ENCODE measurements at regions not wholly inside any gene's neighbourhood (a gene's known extent, or its start where the extent isn't known, plus 50 kb on each side); places are given as distances from the start of the nearest gene placed in this dataset.

DNA sequence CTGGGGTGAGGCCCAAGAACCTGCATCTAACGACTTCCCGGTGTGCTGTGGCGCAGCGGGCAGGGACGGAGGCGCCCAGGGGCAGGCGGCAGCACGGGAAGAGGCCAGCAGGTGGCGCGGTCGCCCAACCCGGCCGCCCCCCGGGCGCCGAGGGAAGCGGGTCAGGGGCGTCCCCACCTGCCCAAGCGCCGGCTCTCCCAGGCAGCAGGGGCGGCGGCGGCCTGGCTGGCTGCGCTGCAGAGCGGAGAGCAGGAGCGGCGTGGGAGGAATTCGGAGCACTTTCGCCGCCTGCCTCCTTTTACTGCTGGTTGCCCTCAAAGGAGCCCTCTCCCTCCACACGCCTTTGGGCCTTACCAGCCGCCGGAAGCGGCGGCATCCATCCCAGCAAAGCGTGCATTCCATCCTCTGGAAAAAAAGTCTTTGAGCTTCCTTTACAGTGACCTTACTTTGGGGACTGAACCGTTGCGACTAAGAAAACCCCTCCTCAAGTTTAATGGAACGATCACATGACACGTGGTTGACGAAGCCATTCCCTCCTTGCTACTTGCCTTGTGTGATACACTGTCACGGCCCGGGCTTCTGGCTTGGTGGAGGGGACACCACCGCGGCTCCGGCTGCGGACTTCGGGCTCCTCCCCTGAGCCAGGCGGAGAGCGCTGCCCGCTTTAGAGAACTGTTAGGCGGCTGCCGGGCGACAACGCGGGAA lies 106.8 kb upstream of the CLMP start:
- intact Hi-C loops (cut with DNase I), result loop anchor here (1.0 to 5.0 kb wide), 2 partner anchors 105 to 174 kb away; no protein-coding TSS in a partner anchor
- Histone ChIP-seq H3K27ac (replicated peaks in 1 of 4) (no peak overlapping the region), H3K4me3 (peak overlapping the region; percentile 50 to 62 (median 53)), H3K9me3 (no peaks in the 10 kb centered on the region), H3K36me3 (no peaks in the 10 kb centered on the region), H3K4me1 (peaks cover 8 to 16% (median 13%) of the 10 kb centered on the region in 4 donors), H3K27me3 (peaks cover 0 to 34% (median 0%) of the 10 kb centered on the region in 4 donors)
- TF ChIP-seq, protein P1, sequence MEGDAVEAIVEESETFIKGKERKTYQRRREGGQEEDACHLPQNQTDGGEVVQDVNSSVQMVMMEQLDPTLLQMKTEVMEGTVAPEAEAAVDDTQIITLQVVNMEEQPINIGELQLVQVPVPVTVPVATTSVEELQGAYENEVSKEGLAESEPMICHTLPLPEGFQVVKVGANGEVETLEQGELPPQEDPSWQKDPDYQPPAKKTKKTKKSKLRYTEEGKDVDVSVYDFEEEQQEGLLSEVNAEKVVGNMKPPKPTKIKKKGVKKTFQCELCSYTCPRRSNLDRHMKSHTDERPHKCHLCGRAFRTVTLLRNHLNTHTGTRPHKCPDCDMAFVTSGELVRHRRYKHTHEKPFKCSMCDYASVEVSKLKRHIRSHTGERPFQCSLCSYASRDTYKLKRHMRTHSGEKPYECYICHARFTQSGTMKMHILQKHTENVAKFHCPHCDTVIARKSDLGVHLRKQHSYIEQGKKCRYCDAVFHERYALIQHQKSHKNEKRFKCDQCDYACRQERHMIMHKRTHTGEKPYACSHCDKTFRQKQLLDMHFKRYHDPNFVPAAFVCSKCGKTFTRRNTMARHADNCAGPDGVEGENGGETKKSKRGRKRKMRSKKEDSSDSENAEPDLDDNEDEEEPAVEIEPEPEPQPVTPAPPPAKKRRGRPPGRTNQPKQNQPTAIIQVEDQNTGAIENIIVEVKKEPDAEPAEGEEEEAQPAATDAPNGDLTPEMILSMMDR (IDR thresholded peaks at IDR 0.05), result peak; percentile 77 to 96 (median 93)
- TF ChIP-seq POLR2AphosphoS5 (IDR thresholded peaks at IDR 0.05), result no peak
- DNase-seq (ENCODE audit: extremely low spot score), result no peak
- 18% methylated on average over 33 of the region's 56 CpGs for WGBS

DNA sequence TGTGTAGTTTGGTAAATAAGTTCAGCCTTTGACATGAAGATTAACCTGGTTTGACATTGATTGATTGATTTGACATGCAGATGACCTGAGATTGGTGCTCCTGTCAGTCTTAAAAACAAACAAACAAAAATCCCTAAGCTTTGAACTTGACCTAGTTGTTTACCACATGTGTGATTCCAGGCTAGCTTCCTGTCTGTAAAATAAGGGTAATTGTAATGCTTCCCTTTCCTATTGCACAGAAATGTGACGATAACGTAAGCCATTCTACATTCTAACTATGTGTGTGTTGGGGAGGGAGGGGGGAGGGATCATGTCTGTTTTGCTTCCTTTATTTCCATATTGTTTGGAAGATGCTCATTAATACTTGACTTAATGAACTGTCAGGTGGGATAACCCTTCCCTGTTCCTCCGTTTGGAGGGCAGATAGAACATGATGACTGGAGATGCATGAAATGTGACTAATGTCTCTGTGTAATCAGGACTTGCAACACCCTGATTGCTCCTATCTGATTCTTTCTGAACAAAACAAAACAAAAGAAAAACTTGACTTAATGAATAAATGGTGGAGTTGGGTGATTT lies 106.1 kb upstream of the CLMP start:
- Histone ChIP-seq H3K4me1 (peaks cover 8 to 16% (median 13%) of the 10 kb centered on the region in 4 donors), H3K4me3 (peak overlapping the region in 3 of 4 donors; percentile 50 to 62 (median 56)), H3K27me3 (peaks cover 0 to 34% (median 0%) of the 10 kb centered on the region in 4 donors), H3K27ac (replicated peaks in 1 of 4) (no peak overlapping the region), H3K36me3 (no peaks in the 10 kb centered on the region), H3K9me3 (no peaks in the 10 kb centered on the region)
- intact Hi-C loops (cut with DNase I), result loop anchor here (1.0 to 5.0 kb wide), 2 partner anchors 106 to 175 kb away; no protein-coding TSS in a partner anchor
- no peak for DNase-seq (ENCODE audit: extremely low spot score)
- TF ChIP-seq POLR2A (IDR thresholded peaks at IDR 0.05; ENCODE audit: low read depth), result no peak
- TF ChIP-seq POLR2AphosphoS5 (IDR thresholded peaks at IDR 0.05), result no peak
- TF ChIP-seq, protein P1 (IDR thresholded peaks at IDR 0.05), result no peak
- no peak for TF ChIP-seq EP300 (IDR thresholded peaks at IDR 0.05)
- 42% methylated on average over 3 of the region's 3 CpGs for WGBS

DNA sequence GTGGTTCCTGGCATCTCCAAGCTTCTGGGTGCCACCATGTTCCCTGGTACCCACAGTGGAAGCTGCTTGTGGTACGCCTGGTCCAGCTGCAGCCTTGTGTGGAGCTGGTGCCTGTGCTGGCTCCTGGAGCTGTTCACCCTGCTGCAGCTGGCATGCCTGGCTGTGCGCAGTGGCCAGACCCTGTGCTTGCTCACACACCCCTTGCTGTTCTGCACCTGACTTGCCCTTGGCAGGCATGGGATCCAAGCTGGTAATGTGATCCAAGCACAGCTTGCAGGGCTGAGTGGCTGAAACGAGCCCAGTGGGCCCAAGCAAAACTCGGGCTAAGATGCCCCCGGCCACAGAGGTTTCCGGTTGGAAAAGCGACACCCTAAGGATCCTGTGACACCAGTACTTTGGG lies 104.7 kb upstream of the CLMP start:
- Histone ChIP-seq H3K27me3 (peaks cover 0 to 38% (median 0%) of the 10 kb centered on the region in 4 donors), H3K36me3 (no peaks in the 10 kb centered on the region), H3K4me3 (no peak overlapping the region), H3K27ac (replicated peaks in 1 of 4) (no peak overlapping the region), H3K4me1 (peaks cover 8 to 16% (median 13%) of the 10 kb centered on the region in 4 donors), H3K9me3 (no peaks in the 10 kb centered on the region)
- intact Hi-C loops (cut with DNase I), result loop anchor here (5.0 kb wide), 1 partner anchor 108 kb away; no protein-coding TSS in a partner anchor
- DNase-seq (ENCODE audit: extremely low spot score), result no peak
- WGBS, result 91% methylated on average over 7 of the region's 7 CpGs
- no peak for TF ChIP-seq EP300 (IDR thresholded peaks at IDR 0.05)
- TF ChIP-seq POLR2AphosphoS5 (IDR thresholded peaks at IDR 0.05), result no peak
- TF ChIP-seq, protein P1 (IDR thresholded peaks at IDR 0.05), result no peak
- TF ChIP-seq POLR2A (IDR thresholded peaks at IDR 0.05; ENCODE audit: low read depth), result no peak

DNA sequence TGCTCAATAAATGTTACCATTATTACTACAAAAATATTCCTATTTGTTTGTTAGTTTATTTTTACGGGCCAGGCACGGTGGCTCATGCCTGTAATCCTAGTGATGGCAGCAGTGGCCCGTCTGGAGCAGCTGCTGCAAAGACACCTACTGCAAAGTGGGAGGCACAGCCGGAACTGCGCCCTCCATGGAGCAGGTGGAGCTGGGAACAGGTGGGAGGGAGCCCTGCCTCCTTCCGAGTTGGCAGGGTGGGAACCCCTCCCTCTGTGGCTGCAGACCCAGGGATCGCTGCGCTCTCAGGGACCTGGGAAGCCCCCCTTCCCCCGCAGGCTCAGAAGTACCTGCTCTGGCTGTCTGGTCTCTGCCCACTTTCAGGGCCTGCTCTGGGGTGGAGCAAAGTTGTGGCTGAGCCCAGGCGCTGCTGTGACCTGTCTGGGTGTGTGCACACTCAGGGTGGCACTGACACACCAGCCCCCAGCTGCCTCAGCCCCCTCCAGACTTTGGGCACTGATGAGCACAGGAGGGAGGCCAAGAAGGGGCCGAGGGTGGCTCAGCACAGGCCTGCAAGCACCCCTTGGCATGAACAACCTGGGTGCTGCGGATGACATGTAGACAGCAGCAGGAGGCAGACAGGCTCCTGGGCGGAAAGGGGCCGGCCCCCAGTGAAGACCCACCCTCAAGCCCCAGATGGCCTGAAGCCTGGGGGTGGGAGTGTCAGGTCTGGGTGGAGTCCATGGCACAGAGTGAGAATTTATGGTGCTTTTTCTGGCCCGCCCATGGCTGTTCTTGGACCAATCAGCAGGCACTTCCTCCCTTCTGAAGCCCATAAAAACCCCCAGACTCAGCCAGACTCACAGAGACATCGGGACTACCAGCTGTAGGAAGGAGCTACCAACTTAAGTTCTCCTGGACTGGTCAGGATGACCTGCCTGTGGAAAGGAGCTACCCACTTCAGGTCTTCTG lies 103.7 kb upstream of the CLMP start:
- H3K4me3 ChIP-seq, result no peak overlapping the region
- H3K27me3 ChIP-seq, result peaks cover 0 to 38% (median 0%) of the 10 kb centered on the region in 4 donors
- no peak for DNase-seq (ENCODE audit: extremely low spot score)
- H3K4me1 ChIP-seq, result peaks cover 8 to 16% (median 13%) of the 10 kb centered on the region in 4 donors
- no peaks in the 10 kb centered on the region for H3K36me3 ChIP-seq
- H3K9me3 ChIP-seq, result no peaks in the 10 kb centered on the region
- no peak for TF ChIP-seq POLR2A (IDR thresholded peaks at IDR 0.05; ENCODE audit: low read depth)
- TF ChIP-seq, protein P1 (IDR thresholded peaks at IDR 0.05), result no peak
- no peak for TF ChIP-seq POLR2AphosphoS5 (IDR thresholded peaks at IDR 0.05)
- TF ChIP-seq EP300 (IDR thresholded peaks at IDR 0.05), result no peak
- H3K27ac ChIP-seq (replicated peaks in 1 of 4), result no peak overlapping the region
- intact Hi-C loops (cut with DNase I), result no loop called here
- 94% methylated on average over 4 of the region's 16 CpGs for WGBS

Measured in esophagus muscularis mucosa (tissue), 4 donors.